Ramos (cell line): ENCODE measurements at regions not wholly inside any gene's neighbourhood (a gene's known extent, or its start where the extent isn't known, plus 50 kb on each side); places are given as distances from the start of the nearest gene placed in this dataset.
"Not testable (repeated sequence)": the region's sequence is repeated elsewhere in the genome, so short reads cannot be mapped to it uniquely, and the experiment has no call there.

Source experiments
- in situ Hi-C: fragments of 300-500 bp; cut with MboI; formaldehyde crosslinking; loops from one replicate; pipeline ENCODE4 v1.14.3; 2022; ENCODE audit warnings: low sequenced_read_pairs; ENCODE audit not compliant: unreplicated experiment

DNA sequence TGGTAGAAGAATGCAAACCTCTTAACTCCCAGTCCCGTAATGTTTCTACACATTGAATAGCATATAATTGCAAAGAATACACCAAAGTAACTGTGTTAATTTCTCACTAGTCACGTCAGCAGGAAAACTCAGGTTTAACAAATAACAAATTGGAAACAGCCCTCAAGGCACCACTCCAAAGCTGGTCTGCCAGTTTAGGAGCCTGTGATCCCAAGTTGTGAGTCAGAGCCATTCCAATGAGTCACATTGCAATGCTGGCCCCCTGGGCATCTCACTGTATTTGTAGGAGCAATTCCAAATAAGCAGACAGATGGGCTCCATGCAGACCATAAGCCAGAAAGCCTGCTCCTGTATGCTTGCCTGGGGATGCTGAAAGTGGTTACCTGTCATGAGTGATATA, 143.2 kb upstream of the SETBP1 start:
- in situ Hi-C loops, result no loop called here

DNA sequence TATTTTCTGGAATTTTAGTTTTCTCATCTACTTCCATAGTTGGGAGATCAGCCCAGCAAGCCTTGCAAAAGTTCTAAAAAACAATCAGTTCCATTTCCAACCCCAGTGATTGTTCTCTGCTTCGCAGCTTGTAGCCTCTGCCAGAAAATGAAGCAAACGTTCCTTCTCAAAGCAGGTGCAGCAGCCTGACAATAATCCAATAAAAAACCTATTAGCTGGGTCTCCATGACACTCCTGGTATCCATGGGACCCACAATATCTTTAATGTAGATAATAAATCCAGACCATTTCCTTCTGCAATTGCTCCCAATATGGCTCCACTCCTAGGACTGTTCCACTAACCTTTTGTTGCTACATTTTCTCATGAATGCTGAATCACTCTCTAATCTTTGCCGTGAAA, 140.8 kb upstream of the SETBP1 start:
- in situ Hi-C loops, result no loop called here

DNA sequence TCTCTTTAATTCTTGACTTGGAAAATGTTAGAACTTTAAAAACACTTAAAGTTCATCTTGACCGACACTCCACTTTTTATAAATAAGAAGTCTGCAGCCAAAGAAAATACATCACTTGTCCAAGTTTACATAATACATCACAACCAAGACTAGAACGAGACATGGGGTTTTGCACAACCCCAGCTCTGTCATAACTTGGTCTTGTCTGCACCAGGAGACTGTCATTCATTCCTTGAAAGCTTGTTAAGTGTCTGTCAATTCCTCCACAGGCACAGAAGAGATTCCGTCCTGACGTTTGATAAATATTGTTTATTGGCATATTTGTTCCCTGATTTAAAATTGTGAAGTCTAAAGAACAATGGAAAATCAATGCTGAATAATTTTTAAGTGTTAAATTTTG, 139.5 kb upstream of the SETBP1 start:
- in situ Hi-C loops, result no loop called here

DNA sequence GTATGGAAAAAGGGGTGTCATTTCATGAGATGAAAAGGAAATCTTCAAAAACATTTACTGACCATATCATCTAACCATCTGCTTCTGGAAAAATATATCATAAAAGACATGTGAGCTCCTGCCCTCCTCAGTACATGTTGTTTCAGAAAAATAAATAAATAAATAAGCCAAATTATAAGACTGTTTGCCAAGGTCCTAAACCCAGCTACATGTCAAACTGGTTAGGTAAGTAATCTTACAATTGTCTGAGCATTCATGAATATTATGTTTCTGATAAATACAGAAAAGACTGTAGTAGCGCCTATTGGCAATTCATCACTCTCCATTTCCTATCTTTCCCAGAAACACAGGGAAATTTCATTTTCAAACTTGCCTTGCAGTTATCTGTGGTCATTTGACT, 138.9 kb upstream of the SETBP1 start:
- in situ Hi-C loops, result no loop called here

DNA sequence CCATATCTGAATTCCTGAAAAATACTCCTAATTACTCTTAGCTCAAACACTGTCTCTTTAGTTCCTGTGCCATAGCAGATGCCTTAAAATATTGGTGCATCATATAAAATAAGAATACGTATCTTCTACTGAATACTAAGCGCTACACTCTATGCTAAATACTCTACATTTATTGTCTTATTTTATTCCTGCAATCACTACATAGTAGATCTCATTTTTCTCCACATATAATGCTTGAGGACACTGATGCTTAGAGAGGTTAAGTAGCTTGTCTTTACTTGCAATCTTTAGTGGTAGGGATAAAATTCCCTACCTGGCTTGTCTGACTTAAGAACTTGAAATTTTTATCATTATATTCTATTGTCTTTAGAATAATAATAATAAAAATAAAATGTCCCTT, 137.3 kb upstream of the SETBP1 start:
- in situ Hi-C loops, result no loop called here

DNA sequence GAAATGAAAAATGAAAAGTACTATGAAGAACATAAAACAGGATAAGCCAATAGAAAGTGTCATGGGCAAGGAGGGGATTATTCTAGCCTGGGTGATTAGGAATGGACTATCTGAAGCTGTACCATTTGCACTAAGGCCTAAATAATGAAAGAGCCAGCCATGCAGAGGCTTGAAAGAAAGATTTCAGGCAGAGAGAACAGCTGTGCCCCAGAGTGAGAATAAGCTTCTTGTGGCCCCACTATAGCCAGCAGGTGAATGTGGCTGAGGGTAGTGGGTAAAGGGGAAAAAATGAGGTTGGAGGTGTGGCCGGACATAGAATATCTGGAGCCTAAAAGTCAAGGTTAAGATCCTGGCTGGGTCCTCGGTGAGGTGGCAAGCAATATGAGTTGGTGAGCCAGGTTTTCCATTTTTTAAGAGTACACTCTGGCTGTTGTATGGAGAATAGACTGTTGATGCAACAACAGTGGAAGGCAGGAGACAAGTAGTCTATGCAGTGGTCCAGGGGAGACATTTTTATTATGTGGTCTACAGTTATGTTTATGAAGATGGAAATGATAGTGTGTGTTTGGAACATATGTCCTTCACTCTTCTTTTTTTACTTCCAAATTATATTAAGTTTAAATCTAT, 135.2 kb upstream of the SETBP1 start:
- in situ Hi-C loops, result no loop called here

DNA sequence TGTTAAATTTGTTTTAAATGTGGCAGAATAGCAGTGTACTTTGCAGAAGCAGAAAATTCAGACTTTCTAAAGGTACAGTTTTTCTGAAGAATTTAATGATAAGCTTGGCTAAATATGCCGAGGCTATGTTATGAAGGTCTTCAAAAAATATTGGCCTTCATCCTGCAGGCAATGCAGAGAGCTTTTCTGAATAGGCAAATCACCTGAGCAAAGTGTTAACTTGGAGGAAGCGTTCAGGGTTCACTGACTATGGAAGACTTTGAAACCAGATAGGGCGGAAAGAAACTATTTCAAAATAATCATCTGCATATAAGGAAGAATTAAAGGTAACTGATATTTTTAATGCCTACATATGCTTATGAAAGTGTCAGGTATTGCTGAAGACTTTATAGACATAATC, 133.7 kb upstream of the SETBP1 start:
- in situ Hi-C loops, result no loop called here

DNA sequence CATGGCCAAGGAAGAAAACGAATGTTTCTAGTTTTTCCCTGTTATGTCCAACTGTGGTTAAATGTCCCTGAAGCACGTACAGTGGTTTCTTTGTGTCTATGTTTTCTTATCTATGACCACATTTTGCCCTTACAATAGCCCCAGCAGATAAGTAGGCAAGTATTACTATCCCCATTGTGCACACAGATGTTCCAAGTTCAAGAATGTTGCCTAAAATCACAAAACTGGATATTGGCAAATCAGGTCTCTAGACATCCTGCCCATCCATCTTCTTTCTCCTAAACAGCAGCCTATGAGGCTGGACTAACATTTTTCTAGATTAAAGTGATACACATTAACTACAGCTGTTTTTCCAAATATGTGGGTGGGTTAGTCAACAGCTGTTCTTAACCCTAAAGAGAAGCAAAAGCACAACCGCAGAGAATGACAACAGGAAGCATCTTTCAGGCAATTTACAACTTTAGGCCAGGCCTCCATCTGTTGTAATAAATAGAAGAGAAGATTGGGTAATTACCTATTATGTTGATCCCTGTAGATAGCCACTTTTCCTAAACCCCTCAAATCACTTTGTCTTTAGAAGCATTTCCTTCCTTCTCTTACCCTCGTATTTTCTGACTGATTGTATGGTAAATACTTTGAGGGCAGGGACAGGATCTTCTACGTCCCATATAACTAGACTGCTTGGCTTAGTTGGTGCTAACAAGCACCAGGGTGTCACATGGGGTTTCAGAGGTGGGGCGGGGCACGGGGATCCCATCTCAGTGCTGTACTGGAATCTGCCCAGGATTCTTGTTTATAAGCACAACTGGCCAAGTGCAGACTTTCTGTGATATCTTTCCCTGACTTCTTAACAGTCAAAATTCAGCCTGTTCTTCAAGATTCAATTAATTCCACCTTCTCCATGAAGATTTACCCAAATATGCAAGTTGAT, 132.1 kb upstream of the SETBP1 start:
- in situ Hi-C loops, result no loop called here

DNA sequence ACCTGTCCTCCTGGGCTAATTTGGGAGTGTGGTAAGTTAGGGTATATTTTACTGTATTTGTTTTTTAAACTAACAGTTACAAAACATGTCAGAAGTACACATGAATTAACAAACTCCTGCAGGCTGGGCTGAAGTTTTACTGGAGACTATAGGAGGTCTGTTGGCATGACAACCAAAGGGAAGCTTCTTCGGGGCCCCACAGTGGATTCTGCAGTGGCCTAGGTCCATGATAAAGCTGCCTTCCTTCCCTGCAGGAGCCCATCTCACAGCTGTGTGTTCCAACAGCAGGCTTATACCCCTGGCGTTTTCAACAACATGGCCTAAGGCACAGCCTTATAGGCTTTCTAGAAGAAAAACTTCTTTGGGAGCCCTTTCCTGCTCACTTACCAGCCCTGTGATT, 128.0 kb upstream of the SETBP1 start:
- in situ Hi-C loops, result no loop called here

DNA sequence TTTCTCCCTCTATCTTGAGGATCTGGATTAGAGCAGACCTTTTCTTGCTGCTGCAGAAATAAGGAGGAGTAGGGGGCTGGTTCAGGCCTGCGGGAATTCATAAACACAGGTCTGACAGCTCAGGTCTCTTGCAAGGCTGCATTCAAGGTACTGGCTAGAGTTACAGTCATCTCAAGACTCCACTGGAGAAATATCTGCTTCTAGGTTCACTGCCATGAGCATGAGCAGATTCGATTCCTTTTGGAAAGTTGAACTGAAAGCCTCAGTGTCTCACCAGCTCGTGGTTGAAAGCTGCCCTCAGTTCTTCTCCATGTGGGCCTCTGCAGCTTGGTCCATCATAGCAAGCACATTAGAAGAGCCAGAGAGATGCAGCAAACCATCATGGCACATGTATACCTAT, 124.4 kb upstream of the SETBP1 start:
- in situ Hi-C loops, result no loop called here

DNA sequence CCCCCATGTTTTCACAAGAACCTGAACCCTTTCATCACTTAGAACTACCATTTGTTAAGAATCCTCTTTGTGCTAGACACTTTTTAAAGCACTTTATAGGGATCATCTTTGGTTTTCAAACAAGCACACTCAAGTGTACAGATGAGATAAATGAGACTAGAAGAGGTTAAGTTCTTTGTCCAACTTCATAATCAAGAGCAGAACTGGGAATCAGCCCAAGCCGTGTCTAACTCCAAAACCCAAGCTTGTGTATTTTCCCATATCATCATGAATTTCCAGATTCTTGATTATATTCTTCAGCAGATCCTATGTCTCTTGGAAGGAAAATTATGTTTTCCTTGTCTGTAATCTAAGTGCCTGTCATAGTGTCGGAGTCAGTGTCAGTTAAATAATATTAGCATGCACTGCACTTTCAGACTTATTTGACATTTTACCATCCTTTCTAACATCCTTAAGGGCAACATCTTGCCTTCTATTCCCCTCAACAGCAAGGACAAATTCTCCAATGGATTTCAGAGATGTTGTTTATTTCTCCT, 123.0 kb upstream of the SETBP1 start:
- in situ Hi-C loops, result no loop called here

DNA sequence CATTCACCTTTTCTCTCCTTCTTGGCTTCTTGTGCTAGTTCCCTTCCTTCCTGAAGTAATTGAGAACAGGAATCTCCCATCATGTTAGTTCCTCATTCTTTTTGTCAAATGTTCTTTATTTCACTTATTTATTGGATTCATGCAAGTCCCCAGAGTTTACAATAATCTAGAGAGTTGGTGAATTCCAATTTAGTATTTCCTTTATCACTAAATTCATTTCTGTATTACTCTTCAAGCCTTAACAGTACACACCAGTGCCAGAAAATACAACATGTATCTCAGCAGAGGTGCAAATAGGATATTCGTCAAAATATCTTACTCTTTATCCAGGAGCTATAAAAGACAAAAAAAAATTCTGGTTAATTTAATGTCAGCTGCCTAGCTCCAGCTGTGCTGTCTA, 121.9 kb upstream of the SETBP1 start:
- in situ Hi-C loops, result no loop called here

DNA sequence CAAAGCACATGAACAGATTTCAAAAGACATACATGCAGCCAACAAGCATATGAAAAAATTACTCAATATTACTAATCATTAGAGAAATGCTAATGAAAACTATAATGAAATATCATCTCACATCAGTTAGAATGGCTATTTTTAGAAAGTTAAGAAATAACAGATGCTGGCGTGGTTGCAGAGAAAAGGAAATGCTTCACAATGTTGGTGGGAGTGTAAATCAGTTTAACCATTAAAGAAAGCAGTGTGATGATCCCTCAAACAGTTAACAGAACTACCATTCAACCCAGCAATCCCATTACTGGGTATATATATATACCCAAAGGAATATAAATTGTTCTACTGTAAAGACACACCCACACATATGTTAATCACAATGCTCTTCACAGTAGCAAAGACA, 117.7 kb upstream of the SETBP1 start:
- in situ Hi-C loops, result no loop called here

DNA sequence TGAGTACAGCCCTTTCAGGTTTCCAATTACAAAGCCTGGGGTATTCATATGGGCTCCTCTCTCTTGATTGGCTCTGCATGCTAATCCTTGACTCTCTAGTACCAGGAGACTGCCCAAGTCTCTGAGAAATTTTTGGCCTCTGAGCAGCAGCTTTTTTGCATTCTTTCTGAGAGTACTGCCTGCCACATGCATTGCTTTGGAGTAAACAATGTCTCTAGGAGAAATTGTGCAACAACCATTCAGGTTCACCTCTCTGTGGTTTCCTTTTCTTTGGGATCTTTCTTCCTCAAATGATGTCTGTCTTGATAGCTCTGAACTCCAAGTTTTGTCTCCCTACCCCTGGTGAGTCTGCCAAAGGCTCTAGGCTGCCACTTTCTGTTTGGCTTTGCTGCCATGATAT, 115.8 kb upstream of the SETBP1 start:
- in situ Hi-C loops, result no loop called here

DNA sequence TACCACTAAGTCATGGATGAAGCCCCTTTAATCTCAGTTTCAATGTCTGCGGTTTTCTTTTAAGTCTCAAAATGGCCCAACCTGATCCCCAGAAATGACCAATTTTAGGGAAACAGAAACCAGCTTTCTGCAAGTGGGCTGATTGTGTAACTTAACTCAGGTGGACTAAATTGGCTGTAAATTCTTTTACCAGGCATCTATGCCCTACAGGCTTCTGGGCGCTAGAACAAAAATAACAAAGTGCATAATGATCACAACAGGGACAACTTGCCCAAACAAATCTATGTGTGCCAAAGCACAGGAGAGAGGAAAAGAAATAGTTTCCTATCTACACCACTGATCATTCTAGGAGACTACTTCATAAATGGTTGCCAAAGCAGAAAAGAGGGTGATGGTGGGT, 112.3 kb upstream of the SETBP1 start:
- in situ Hi-C loops, result no loop called here

DNA sequence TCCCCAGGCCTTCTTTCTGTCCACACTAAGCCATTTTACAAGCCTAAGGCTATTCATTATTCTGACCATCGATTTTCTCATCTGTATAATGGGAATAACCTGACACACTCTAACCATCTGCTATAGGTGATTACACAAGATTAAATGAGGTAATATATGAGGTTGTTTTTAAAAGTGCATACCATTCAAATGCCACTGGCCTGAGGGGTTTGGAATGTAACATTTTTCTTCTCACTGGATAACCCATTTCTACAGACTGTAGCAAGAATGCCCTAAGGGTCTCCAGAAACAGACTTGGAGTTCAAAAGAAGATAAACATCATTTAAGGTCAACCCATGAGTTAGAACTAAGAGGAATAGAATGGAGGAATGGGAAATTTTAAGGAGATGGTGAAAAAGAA, 111.7 kb upstream of the SETBP1 start:
- in situ Hi-C loops, result no loop called here

DNA sequence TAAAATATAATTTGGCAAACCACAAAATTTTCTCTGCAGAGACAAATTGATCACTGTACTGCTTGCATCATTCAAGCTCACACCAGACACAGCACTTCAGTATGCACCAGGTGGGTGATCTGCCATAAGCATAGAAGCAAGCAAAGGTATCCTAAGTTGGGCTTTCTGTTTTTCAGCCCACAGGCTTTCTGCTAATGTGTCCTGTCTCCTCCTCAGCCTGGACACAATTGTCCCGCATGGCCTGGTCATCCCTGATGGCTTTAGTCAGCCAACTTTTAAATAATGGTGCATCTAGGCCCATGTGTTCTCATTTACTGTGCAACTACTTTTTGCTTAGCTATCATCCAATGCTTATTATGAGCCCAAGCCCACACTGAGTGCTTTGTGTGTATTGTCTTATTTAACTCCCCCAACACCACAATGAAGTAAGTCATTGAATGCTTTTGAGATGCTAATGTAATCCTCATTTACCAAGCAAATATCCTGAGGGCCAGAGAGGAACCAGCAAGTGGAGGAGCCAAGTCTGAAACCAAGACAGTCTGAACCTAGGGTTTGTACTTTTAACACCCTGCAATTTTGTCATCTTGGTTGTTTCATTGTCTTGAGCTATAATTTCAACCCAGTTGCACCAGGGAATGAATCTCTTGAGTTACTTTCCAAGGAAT, 111.2 kb upstream of the SETBP1 start:
- in situ Hi-C loops, result no loop called here

DNA sequence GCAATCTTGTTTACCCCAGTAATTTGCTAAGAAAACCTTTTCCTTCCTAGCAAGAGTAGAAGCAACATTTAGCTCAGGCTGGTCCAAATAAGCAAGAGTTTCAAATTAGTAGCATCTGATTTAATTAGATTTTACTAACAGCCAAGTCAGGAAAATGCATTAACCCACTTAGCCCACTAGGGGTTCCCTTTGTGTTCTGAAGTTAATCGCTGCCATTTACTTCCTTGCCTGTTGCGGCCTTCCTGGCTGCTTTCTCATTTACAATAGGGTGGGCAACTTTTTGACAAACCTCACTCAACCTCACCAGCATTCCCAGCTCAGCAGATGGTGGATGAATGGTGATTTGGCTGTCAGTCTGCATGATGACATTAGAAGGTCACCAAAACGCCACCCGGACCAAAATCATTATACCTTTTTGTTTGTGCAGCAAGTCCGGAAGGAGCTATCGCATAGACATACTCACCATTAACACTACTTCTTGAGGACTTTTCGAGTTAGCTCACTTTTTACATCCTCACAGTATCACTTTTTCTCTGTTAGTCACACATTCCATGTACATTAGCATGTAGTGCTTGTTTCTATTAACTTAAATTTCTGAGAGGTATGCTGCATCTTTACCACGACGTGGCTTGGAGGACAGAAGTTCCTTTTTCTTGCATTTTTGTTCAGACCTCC, 101.5 kb upstream of the SETBP1 start:
- in situ Hi-C loops, result no loop called here

DNA sequence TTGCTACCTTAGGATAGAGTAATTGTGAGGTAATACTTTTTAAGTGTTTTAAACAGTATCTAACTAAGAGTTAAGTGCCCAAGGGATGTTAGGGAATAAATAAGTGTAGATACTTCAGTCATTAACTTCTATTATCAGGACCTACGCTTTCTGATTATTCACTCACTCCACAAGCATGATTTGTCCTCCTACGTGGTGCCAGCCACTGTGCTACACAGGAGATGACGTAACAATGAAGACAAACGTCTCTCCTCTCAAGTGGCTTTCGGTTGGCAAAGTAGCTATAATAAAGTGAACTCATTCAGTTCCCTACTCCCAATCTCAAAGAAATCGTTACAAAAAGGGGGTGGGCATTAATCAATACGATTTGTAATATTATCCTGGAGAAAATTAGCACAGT, 100.9 kb upstream of the SETBP1 start:
- in situ Hi-C loops, result no loop called here

DNA sequence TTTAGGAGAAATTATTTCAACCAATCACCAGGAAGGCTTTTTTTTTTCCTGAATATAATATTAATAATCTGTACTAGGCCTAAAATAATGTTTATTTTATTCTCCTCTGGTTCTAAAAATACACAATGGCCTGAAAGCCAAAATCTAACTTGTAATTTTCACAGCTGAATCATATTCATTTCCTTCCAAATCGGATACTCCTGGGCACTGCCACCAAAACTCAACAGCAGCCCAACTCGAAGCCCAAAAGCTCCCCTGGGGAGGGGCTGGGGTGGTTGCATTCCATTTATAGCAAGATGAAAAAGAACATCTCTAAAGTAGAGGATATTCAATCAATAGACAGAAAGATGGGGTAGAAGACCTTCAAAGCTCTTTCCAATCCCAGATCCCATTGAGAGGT, 100.5 kb upstream of the SETBP1 start:
- in situ Hi-C loops, result no loop called here

DNA sequence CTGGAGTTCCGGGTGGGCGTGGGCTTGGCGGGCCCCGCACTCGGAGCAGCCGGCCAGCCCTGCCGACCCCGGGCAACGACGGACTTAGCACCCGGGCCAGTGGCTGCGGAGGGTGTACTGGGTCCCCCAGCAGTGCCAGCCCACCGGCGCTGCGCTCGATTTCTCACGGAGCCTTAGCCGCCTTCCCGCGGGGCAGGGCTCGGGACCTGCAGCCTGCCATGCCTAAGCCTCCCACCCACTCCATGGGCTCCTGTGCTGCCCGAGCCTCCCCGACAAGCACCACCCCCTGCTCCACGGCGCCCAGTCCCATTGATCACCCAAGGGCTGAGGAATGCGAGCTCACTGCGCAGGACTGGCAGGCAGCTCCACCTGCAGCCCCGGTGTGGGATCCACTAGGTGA, 99.9 kb upstream of the SETBP1 start:
- in situ Hi-C loops, result not testable (repeated sequence)
